ENCODE measurements at regions not wholly inside any gene's neighbourhood (a gene's known extent, or its start where the extent isn't known, plus 50 kb on each side); places are given as distances from the start of the nearest gene placed in this dataset.
"Not testable (repeated sequence)": the region's sequence is repeated elsewhere in the genome, so short reads cannot be mapped to it uniquely, and the experiment has no call there.

- DNase-seq (ENCODE audit: low spot score), result no peak
These were observed 83.3 kb downstream of the CPZ start for GRCh38 chr4:8675906-8676305.

DNA sequence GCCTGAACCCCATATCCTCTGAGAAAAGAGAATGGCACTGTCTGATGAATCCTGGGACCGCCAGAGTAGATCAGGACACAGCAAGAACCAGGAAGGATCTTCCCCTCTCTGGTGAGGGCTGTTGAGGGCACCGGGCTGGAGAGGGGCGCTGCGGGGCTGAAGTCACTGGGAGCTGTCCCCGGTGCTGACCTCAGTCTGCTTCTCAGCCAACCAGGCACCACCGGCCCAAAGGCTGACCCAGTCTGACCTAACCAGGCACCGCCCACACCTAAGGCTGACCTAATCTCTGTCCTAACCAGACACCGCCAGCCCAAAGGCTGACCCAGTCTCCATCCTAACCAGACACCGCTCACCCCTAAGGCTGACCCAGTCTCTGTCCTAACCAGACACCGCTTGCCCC lies 82.8 kb downstream of the CPZ start:
- DNase-seq (ENCODE audit: low spot score), result no peak

- no peak for DNase-seq (ENCODE audit: low spot score)
These were observed 81.8 kb downstream of the CPZ start for GRCh38 chr4:8674311-8674885.

GRCh38 chr4:8673106-8673505 lies 80.5 kb downstream of the CPZ start:
- DNase-seq (ENCODE audit: low spot score), result not testable (repeated sequence)

DNA sequence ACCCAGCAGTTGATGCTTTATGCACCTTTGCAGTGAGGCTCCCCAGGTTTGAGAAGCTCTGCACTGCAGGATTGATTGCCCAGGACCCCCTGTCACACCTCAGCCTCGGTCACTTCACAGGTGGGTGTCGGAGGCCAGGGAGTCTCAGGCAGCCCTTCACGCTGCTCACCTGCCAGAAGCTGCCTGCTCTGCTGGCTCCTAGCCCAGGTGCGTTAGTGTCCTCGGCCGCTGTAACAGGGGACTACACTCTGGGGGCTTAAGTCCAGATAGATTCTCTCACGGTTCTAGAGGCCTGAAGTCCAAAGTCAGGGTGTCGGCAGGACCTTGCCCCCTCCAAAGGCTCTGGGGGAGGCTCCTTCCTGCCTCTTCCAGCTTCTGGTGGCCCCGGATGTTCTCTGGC lies 79.9 kb downstream of the CPZ start:
- no peak for DNase-seq (ENCODE audit: low spot score)

GRCh38 chr4:8671712-8672290 lies 79.2 kb downstream of the CPZ start:
- DNase-seq (ENCODE audit: low spot score), result no peak

Measured in H4 (cell line).